ENCODE measurements at regions not wholly inside any gene's neighbourhood (a gene's known extent, or its start where the extent isn't known, plus 50 kb on each side); places are given as distances from the start of the nearest gene placed in this dataset.

- H3K4me1 ChIP-seq (replicated peaks in 1 of 2; ENCODE audit: control insufficient read depth in 2 of 2, insufficient read depth in 2 of 2, low read length in 2 of 2), result peaks cover 0 to 8% of the 10 kb centered on the region in 2 experiments; a peak in 3 of 5 replicates
- no peak overlapping the region for H3K9ac ChIP-seq (ENCODE audit: insufficient read depth in 1 of 2, low read depth in 2 of 2, low read length in 2 of 2)
- intact Hi-C loops (cut with micrococcal nuclease) (loop anchor here (5.0 to 10.0 kb wide), 2 partner anchors 130 to 457 kb away; no protein-coding TSS in a partner anchor), in situ Hi-C loops (cut with MboI) (no loop called here)
- no peak overlapping the region for H3K4me2 ChIP-seq (ENCODE audit: insufficient read depth, low read length)
- peaks cover 2 to 6% of the 10 kb centered on the region in 2 experiments; a peak in 3 of 5 replicates for H3K27me3 ChIP-seq (ENCODE audit: control insufficient read depth in 2 of 2, insufficient read depth in 2 of 2, low read length in 2 of 2)
- POLR2A ChIA-PET, result interaction anchor here (3.8 kb wide), 1 partner anchor 8 kb away, joined by 9 read pairs; no protein-coding TSS in a partner anchor
- TF ChIP-seq PBX2 (CRISPR knock-in tag; IDR thresholded peaks at IDR 0.05; ENCODE audit: low read depth) (no peak), PBX2 (tag; conservative IDR thresholded peaks at IDR 0.05; ENCODE audit: low read depth) (peak; percentile 47; the same call in 1 of the 2 replicates), CTBP1 (IDR thresholded peaks at IDR 0.05; ENCODE audit: borderline replicate concordance) (no peak), BRD9 (IDR thresholded peaks at IDR 0.05; ENCODE audit: low read depth, partially characterized antibody) (no peak), KHSRP (IDR thresholded peaks at IDR 0.05) (no peak)
- H3K36me3 ChIP-seq (ENCODE audit: control insufficient read depth, insufficient read depth, low read length), result no peaks in the 10 kb centered on the region
- BruUV-seq (replicated peaks), result no TSS peak
- H2AFZ ChIP-seq (ENCODE audit: low read depth, low read length), result no peak overlapping the region
- no peak for DNase-seq (ENCODE audit: extremely low read depth in 1 of 4, low spot score in 3 of 4)
- no peak overlapping the region for H3K27ac ChIP-seq (ENCODE audit: extremely low read depth, low read depth, low read length)
- no peaks in the 10 kb centered on the region for H3K79me2 ChIP-seq (ENCODE audit: control insufficient read depth, insufficient read depth, low read length)
- no peak for ATAC-seq
- no peaks in the 10 kb centered on the region for H3K9me1 ChIP-seq (ENCODE audit: control insufficient read depth, insufficient read depth, low read length)
- no peak overlapping the region for H3K4me3 ChIP-seq
- no peak for FAIRE-seq
- whole genome bisulfite sequencing (ENCODE audit: insufficient coverage, low coverage, missing lambda C conversion rate), result 31% methylated on average over 5 of the region's 5 CpGs
- no peaks in the 10 kb centered on the region for H4K20me1 ChIP-seq (replicated peaks; ENCODE audit: control insufficient read depth, insufficient read depth, low read length)
- no peaks in the 10 kb centered on the region for H3K9me3 ChIP-seq (replicated peaks; ENCODE audit: control insufficient read depth, insufficient read depth, low read depth, low read length)
- CTCF ChIA-PET (ENCODE audit: low intra/inter-chr PET ratio), result no interaction called here
Observed at GRCh38 chr6:6785163-6785521, 196.6 kb downstream of the LY86 start.

All from K562 (cell line).